Keratinocyte (primary cell): ENCODE measurements at regions not wholly inside any gene's neighbourhood (a gene's known extent, or its start where the extent isn't known, plus 50 kb on each side); places are given as distances from the start of the nearest gene placed in this dataset.

Experiments
- DNase-seq: peaks from one replicate; pipeline ENCODE4 v3.0.0-alpha.2; 2011; ENCODE audit warnings: low read depth, missing footprints, low spot score
- FAIRE-seq: peaks from 2 replicates; lab custom pipeline; 2011; peaks lifted over from hg19 to GRCh38; lab: Jason Lieb, UNC
- H2AFZ ChIP-seq: 2 replicates; pipeline ENCODE4 v1.6.0; 2012; ENCODE audit warnings: low read length, control low read depth, inconsistent platforms; ENCODE audit not compliant: control insufficient read depth
- H3K27ac ChIP-seq: 2 replicates; pipeline ENCODE4 v1.5.1; 2011; ENCODE audit warnings: low read length; ENCODE audit not compliant: control insufficient read depth, insufficient read depth
- H3K27me3 ChIP-seq: 3 replicates; pipeline ENCODE4 v1.6.0; 2011; ENCODE audit warnings: low read length; ENCODE audit not compliant: control insufficient read depth, insufficient read depth; ENCODE audit errors: extremely low read depth
- H3K36me3 ChIP-seq, 2 experiments: 2 replicates in 1 of 2; 3 replicates in 1 of 2; pipeline ENCODE4 v1.5.1; 2011; ENCODE audit warnings: low read length in 2 of 2, mild to moderate bottlenecking in 1 of 2; ENCODE audit not compliant: control insufficient read depth in 2 of 2, insufficient read depth in 2 of 2; ENCODE audit errors: extremely low read depth in 1 of 2
- H3K4me1 ChIP-seq: 3 replicates; pipeline ENCODE4 v1.5.1; 2011; ENCODE audit warnings: low read length; ENCODE audit not compliant: control insufficient read depth, insufficient read depth; ENCODE audit errors: extremely low read depth
- H3K4me2 ChIP-seq: 3 replicates; pipeline ENCODE4 v1.6.0; 2011; ENCODE audit warnings: low read depth, low read length; ENCODE audit not compliant: control insufficient read depth, insufficient read depth; ENCODE audit errors: extremely low read depth
- H3K4me3 ChIP-seq, 3 experiments: fragments of 200-600 bp in 1 of 3; sonication (generic) in 1 of 3; 2 replicates in 2 of 3; 3 replicates in 1 of 3; pipeline ENCODE4 v1.5.1; 2011 to 2016; ENCODE audit warnings: low read length in 3 of 3, mild to moderate bottlenecking in 3 of 3, control low read depth in 2 of 3, inconsistent platforms in 1 of 3, low read depth in 1 of 3, mixed read lengths in 1 of 3, mixed run types in 1 of 3, moderate library complexity in 1 of 3; ENCODE audit not compliant: control insufficient read depth in 2 of 3, insufficient read depth in 2 of 3; ENCODE audit errors: extremely low read depth in 1 of 3
- H3K79me2 ChIP-seq: 2 replicates; pipeline ENCODE4 v1.6.0; 2012; ENCODE audit warnings: low read length; ENCODE audit not compliant: control insufficient read depth, insufficient read depth
- H3K9ac ChIP-seq: 3 replicates; pipeline ENCODE4 v1.6.0; 2011; ENCODE audit warnings: low read length; ENCODE audit not compliant: control insufficient read depth, insufficient read depth; ENCODE audit errors: extremely low read depth
- H3K9me1 ChIP-seq: 3 replicates; pipeline ENCODE4 v1.6.0; 2011; ENCODE audit warnings: low read length; ENCODE audit not compliant: control insufficient read depth, insufficient read depth; ENCODE audit errors: extremely low read depth
- H3K9me3 ChIP-seq: 2 replicates; pipeline ENCODE4 v1.5.1; 2012; ENCODE audit warnings: low read depth, low read length; ENCODE audit not compliant: control insufficient read depth
- H4K20me1 ChIP-seq: 3 replicates; pipeline ENCODE4 v1.6.0; 2011; ENCODE audit warnings: low read length; ENCODE audit not compliant: control insufficient read depth, insufficient read depth; ENCODE audit errors: extremely low read depth
- EZH2 ChIP-seq: IDR thresholded peaks from one replicate; pipeline ENCODE4 v1.6.1; 2012; ENCODE audit warnings: inconsistent platforms, mild to moderate bottlenecking, low read length, moderate library complexity
- dilution Hi-C: fragments of 300-500 bp; cut with MboI; formaldehyde crosslinking; loops from one replicate; pipeline ENCODE4 v1.7.0; 2020; ENCODE audit warnings: low sequenced_read_pairs; ENCODE audit not compliant: extremely low pct_ligation_motif_present
- TF ChIP-seq, protein P1 (sequence below), 3 experiments: IDR thresholded peaks in 1 of 3; conservative IDR thresholded peaks in 1 of 3; optimal IDR thresholded peaks in 1 of 3; 2 replicates in 2 of 3; 3 replicates in 1 of 3; pipeline versions ENCODE3 to v1.5.1; 2011; ENCODE audit warnings: low read length in 3 of 3, mild to moderate bottlenecking in 3 of 3, moderate library complexity in 2 of 3, control low read depth in 1 of 3, inconsistent platforms in 1 of 3; ENCODE audit not compliant: insufficient read depth in 2 of 3; ENCODE audit errors: extremely low read depth in 1 of 3

DNA sequence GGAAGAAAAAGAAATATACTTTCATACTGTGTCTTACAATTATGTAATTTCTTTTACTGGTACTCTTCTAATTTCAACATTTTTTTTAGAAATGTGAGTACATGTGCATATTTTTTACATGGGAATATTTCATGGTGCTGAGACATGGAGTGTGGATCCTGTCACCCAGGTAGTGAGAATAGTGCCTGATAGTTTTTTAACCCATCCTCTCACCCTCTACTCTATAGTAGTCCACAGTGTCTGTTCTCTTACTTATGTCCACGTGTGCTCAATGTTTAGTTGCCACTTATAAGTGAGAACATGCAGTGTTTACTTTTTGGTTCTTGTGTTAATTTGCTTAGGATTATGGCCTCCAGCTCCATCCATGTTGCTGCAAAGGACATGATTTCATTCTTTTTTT is 548.8 kb downstream of the AACS start:
- Histone ChIP-seq H3K9me1 (no peaks in the 10 kb centered on the region), H3K4me1 (no peaks in the 10 kb centered on the region), H4K20me1 (no peaks in the 10 kb centered on the region), H3K4me2 (no peak overlapping the region), H3K79me2 (no peaks in the 10 kb centered on the region), H3K4me3 (no peak overlapping the region), H2AFZ (no peak overlapping the region), H3K9me3 (no peaks in the 10 kb centered on the region), H3K27ac (no peak overlapping the region), H3K36me3 (no peaks in the 10 kb centered on the region), H3K9ac (no peak overlapping the region), H3K27me3 (no peaks in the 10 kb centered on the region)
- dilution Hi-C loops = no loop called here
- TF ChIP-seq EZH2 = no peak
- TF ChIP-seq, protein P1, sequence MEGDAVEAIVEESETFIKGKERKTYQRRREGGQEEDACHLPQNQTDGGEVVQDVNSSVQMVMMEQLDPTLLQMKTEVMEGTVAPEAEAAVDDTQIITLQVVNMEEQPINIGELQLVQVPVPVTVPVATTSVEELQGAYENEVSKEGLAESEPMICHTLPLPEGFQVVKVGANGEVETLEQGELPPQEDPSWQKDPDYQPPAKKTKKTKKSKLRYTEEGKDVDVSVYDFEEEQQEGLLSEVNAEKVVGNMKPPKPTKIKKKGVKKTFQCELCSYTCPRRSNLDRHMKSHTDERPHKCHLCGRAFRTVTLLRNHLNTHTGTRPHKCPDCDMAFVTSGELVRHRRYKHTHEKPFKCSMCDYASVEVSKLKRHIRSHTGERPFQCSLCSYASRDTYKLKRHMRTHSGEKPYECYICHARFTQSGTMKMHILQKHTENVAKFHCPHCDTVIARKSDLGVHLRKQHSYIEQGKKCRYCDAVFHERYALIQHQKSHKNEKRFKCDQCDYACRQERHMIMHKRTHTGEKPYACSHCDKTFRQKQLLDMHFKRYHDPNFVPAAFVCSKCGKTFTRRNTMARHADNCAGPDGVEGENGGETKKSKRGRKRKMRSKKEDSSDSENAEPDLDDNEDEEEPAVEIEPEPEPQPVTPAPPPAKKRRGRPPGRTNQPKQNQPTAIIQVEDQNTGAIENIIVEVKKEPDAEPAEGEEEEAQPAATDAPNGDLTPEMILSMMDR (optimal IDR thresholded peaks at IDR 0.05 in 1 of 3, IDR thresholded peaks at IDR 0.05 in 1 of 3, conservative IDR thresholded peaks at IDR 0.05 in 1 of 3; ENCODE audit: extremely low read depth in 1 of 3, insufficient read depth in 2 of 3, low read length in 3 of 3) = no peak
- no peak for FAIRE-seq
- no peak for DNase-seq

DNA sequence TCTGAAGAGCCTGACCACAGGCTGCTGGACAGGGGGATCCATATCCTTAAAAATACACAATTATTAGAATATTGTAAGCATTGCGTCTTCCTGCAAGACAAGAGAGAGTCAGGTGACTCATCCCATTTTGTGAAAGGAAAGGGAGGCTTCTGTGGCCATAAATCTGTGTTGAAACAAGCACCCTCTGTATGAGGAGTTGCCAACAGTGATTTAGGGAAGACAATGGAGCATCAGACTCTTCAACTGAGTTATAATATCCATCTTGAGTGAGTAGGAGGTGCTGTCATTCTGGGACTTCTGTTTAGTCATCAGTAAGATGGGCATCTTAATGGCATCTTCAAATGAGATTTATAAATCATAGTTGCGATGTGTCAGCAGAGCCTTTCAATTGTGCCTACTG is 554.5 kb downstream of the AACS start:
- Histone ChIP-seq H3K9me1 (no peaks in the 10 kb centered on the region), H3K9ac (no peak overlapping the region), H3K79me2 (no peaks in the 10 kb centered on the region), H3K9me3 (no peaks in the 10 kb centered on the region), H3K4me2 (no peak overlapping the region), H3K36me3 (no peaks in the 10 kb centered on the region), H3K27me3 (no peaks in the 10 kb centered on the region), H3K4me1 (no peaks in the 10 kb centered on the region), H4K20me1 (no peaks in the 10 kb centered on the region), H3K27ac (no peak overlapping the region), H3K4me3 (no peak overlapping the region), H2AFZ (no peak overlapping the region)
- DNase-seq = no peak
- FAIRE-seq = no peak
- TF ChIP-seq, protein P1 (optimal IDR thresholded peaks at IDR 0.05 in 1 of 3, IDR thresholded peaks at IDR 0.05 in 1 of 3, conservative IDR thresholded peaks at IDR 0.05 in 1 of 3; ENCODE audit: extremely low read depth in 1 of 3, insufficient read depth in 2 of 3, low read length in 3 of 3) = no peak
- dilution Hi-C loops = no loop called here
